ENCODE measurements at regions not wholly inside any gene's neighbourhood (a gene's known extent, or its start where the extent isn't known, plus 50 kb on each side); places are given as distances from the start of the nearest gene placed in this dataset.

GRCh38 chr15:81890496-81890895 is 155.3 kb downstream of the MEX3B start:
- Histone ChIP-seq H3K36me3 (ENCODE audit: control insufficient read depth, insufficient read depth, low read length) (no peaks in the 10 kb centered on the region), H3K9me3 (no peaks in the 10 kb centered on the region), H3K4me3 (ENCODE audit: low read depth, low read length) (no peak overlapping the region), H3K4me1 (no peaks in the 10 kb centered on the region), H3K27me3 (replicated peaks; ENCODE audit: control insufficient read depth, insufficient read depth, low read length) (no peaks in the 10 kb centered on the region)
- ChIA-PET POLR2A (no interaction called here), CTCF (no interaction called here)
- TF ChIP-seq, protein P1, sequence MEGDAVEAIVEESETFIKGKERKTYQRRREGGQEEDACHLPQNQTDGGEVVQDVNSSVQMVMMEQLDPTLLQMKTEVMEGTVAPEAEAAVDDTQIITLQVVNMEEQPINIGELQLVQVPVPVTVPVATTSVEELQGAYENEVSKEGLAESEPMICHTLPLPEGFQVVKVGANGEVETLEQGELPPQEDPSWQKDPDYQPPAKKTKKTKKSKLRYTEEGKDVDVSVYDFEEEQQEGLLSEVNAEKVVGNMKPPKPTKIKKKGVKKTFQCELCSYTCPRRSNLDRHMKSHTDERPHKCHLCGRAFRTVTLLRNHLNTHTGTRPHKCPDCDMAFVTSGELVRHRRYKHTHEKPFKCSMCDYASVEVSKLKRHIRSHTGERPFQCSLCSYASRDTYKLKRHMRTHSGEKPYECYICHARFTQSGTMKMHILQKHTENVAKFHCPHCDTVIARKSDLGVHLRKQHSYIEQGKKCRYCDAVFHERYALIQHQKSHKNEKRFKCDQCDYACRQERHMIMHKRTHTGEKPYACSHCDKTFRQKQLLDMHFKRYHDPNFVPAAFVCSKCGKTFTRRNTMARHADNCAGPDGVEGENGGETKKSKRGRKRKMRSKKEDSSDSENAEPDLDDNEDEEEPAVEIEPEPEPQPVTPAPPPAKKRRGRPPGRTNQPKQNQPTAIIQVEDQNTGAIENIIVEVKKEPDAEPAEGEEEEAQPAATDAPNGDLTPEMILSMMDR (IDR thresholded peaks at IDR 0.05; ENCODE audit: insufficient read depth in 1 of 2, low read depth in 1 of 2, low read length in 1 of 2, severe bottlenecking in 1 of 2, unreplicated experiment in 1 of 2) = no peak
- no TSS peak for BruUV-seq (replicated peaks)
- no peak overlapping the region for H3K4me3 Mint-ChIP-seq (ENCODE audit: unreplicated experiment)
- no peaks in the 10 kb centered on the region for H3K4me1 Mint-ChIP-seq (ENCODE audit: low read depth, unreplicated experiment)
- no peak for DNase-seq
- no peak overlapping the region for H3K27ac Mint-ChIP-seq (ENCODE audit: unreplicated experiment)
- intact Hi-C loops (cut with micrococcal nuclease; ENCODE audit: unreplicated experiment) = no loop called here
- H3K27me3 Mint-ChIP-seq (ENCODE audit: insufficient read depth, unreplicated experiment) = no peaks in the 10 kb centered on the region
- no peaks in the 10 kb centered on the region for H3K36me3 Mint-ChIP-seq (ENCODE audit: insufficient read depth, unreplicated experiment)
- no peaks in the 10 kb centered on the region for H3K9me3 Mint-ChIP-seq (ENCODE audit: unreplicated experiment)

DNA sequence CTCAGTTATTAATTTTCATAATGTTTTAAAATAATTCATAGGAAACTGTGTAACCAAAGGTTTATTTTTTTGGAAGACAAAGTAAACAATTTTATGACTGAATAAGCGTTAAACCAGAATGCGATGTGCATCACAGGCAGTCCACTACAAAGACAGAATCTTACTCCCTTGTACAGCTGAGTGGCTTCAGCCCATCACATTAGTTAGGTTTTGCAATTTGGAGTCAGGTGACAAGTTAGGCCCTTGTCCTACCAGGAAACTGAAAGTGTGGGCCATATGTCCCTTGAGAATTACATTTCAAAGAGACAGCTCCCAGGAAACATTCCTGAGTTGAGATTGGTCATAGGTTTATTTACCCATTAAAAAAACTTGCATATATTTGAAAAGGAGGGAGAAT is 156.3 kb downstream of the MEX3B start:
- Histone ChIP-seq H3K36me3 (ENCODE audit: control insufficient read depth, insufficient read depth, low read length) (no peaks in the 10 kb centered on the region), H3K4me1 (no peaks in the 10 kb centered on the region), H3K9me3 (no peaks in the 10 kb centered on the region), H3K27me3 (replicated peaks; ENCODE audit: control insufficient read depth, insufficient read depth, low read length) (no peaks in the 10 kb centered on the region), H3K4me3 (ENCODE audit: low read depth, low read length) (no peak overlapping the region)
- Mint-ChIP-seq H3K36me3 (ENCODE audit: insufficient read depth, unreplicated experiment) (no peaks in the 10 kb centered on the region), H3K9me3 (ENCODE audit: unreplicated experiment) (no peaks in the 10 kb centered on the region), H3K4me1 (ENCODE audit: low read depth, unreplicated experiment) (no peaks in the 10 kb centered on the region), H3K27ac (ENCODE audit: unreplicated experiment) (no peak overlapping the region), H3K27me3 (ENCODE audit: insufficient read depth, unreplicated experiment) (no peaks in the 10 kb centered on the region), H3K4me3 (ENCODE audit: unreplicated experiment) (no peak overlapping the region)
- TF ChIP-seq, protein P1 (IDR thresholded peaks at IDR 0.05; ENCODE audit: insufficient read depth in 1 of 2, low read depth in 1 of 2, low read length in 1 of 2, severe bottlenecking in 1 of 2, unreplicated experiment in 1 of 2) = no peak
- ChIA-PET POLR2A (no interaction called here), CTCF (no interaction called here)
- no peak for DNase-seq
- BruUV-seq (replicated peaks) = no TSS peak
- intact Hi-C loops (cut with micrococcal nuclease; ENCODE audit: unreplicated experiment) = no loop called here

GRCh38 chr15:81888748-81889484 is 156.9 kb downstream of the MEX3B start:
- Histone ChIP-seq H3K27me3 (replicated peaks; ENCODE audit: control insufficient read depth, insufficient read depth, low read length) (no peaks in the 10 kb centered on the region), H3K4me3 (ENCODE audit: low read depth, low read length) (no peak overlapping the region), H3K9me3 (no peaks in the 10 kb centered on the region), H3K36me3 (ENCODE audit: control insufficient read depth, insufficient read depth, low read length) (no peaks in the 10 kb centered on the region), H3K4me1 (no peaks in the 10 kb centered on the region)
- POLR2A ChIA-PET = no interaction called here
- TF ChIP-seq, protein P1 (IDR thresholded peaks at IDR 0.05; ENCODE audit: insufficient read depth in 1 of 2, low read depth in 1 of 2, low read length in 1 of 2, severe bottlenecking in 1 of 2, unreplicated experiment in 1 of 2) = no peak
- H3K4me3 Mint-ChIP-seq (ENCODE audit: unreplicated experiment) = no peak overlapping the region
- no peaks in the 10 kb centered on the region for H3K36me3 Mint-ChIP-seq (ENCODE audit: insufficient read depth, unreplicated experiment)
- CTCF ChIA-PET = no interaction called here
- no TSS peak for BruUV-seq (replicated peaks)
- H3K4me1 Mint-ChIP-seq (ENCODE audit: low read depth, unreplicated experiment) = no peaks in the 10 kb centered on the region
- no peaks in the 10 kb centered on the region for H3K9me3 Mint-ChIP-seq (ENCODE audit: unreplicated experiment)
- H3K27me3 Mint-ChIP-seq (ENCODE audit: insufficient read depth, unreplicated experiment) = no peaks in the 10 kb centered on the region
- DNase-seq = no peak
- H3K27ac Mint-ChIP-seq (ENCODE audit: unreplicated experiment) = no peak overlapping the region
- intact Hi-C loops (cut with micrococcal nuclease; ENCODE audit: unreplicated experiment) = no loop called here
